ENCODE measurements at regions not wholly inside any gene's neighbourhood (a gene's known extent, or its start where the extent isn't known, plus 50 kb on each side); places are given as distances from the start of the nearest gene placed in this dataset.

GRCh38 chr18:29012364-29012763 is 835.4 kb upstream of the CDH2 start:
- no peak for DNase-seq

- DNase-seq = no peak
Measured at GRCh38 chr18:29009250-29009803, 832.4 kb upstream of the CDH2 start.

DNA sequence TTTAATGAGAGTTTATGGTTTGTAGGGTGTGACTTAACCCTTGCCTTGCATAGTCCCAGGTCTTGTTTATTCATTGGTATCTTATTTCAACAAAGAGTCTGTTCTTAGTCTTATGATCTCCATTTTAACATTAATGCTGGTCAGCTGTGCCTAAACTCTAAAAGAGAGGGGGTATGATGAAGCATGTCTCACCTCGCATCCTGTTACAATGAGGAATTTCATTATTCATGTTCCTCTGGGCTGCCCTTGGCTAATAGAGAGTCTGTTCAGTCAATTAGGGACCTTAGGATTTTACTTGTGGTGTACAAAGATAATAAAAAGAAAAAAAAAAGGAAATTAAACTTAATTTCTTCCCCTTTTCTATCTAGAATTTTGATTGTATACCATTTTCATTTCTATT is 831.9 kb upstream of the CDH2 start:
- no peak for DNase-seq

DNA sequence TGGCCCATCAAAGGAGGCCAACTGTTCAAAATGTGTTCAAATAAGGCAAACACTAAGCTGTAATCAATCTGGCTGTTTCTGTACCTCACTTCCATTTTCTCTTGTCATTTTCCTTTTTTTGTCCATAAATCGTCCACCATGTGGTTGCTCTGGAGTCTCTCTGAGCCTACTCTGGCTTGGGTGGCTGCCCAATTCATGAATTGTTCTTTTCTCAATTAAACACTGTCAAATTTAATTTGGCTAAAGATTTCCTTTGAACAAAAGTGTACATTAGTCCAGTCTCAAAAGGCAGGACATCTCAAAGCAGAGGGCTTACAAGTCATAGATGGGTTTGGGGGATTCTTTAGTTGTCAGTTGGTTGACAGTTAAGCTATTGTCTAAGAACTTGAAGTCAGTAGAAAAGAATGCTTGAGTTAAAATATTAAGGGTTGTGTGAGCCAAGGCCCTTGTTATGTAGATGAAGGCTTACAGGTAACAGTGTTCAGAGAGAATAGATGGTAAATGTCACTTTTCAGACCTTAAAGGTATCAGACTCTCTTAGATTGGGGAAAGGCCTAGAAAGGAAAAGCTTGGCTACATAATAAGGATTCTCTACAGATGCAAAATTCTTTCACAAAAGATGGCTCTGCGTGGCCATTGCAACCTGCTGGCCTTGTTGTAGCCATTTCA is 831.2 kb upstream of the CDH2 start:
- DNase-seq = no peak

GRCh38 chr18:29004921-29005320 is 828.0 kb upstream of the CDH2 start:
- DNase-seq = no peak

DNA sequence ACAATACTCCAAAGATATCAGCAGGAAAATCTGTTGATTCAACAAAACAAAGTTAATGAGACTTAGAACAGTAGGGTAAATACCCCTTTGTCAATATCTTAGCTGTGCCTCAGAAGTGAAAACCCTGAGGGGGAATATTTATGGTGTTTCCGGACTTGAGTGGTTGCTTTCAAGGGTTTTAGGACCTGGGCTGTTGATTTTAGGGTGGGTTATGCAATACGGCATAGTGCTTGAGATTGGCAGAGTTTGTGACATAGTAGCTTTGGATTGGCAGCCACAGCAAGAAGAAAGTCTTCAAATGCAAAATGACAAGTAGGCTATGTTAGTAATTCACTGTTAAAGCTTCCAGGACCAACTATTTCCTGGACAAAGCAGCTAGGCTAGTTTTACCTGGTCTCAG is 826.3 kb upstream of the CDH2 start:
- DNase-seq = no peak

DNA sequence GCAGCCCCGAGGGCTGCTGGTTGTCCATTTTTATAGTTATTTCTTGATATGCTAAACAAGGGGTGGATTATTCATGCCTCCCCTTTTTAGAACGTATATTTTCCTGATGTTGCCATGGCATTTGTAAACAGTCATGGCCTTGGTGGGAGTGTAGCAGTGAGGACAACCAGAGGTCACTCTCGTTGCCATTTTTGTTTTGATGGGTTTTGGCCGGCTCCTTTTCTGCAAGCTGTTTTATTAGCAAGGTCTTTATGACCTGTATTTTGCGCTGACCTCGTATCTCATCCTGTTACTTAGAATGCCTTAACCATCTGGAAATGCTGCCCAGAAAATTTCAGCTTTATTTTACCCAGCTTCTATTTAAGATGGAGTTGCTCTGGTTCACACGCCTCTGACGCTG is 825.8 kb upstream of the CDH2 start:
- no peak for DNase-seq

GRCh38 chr18:28999726-29000125 is 822.8 kb upstream of the CDH2 start:
- DNase-seq = no peak

DNA sequence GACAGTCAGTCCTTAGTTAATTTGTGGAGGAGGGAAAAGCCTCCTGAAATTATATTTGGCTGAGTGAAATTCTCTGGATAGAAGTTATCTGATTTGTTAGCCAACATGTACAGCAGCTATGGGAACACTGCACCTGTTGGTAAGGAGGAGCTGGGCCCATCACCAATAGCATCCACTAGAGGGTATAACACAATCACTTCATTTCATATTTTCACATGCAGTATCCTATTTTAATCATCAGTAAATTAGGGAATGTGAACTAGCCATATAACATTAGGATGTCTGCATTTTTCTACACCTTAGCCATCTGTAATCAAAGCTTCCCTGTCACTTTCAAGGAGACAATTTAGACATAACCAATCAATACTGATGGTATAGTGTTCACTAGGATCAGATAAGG is 818.4 kb upstream of the CDH2 start:
- DNase-seq = no peak

- DNase-seq = no peak
Measured at GRCh38 chr18:28984731-28985130, 807.8 kb upstream of the CDH2 start.

DNA sequence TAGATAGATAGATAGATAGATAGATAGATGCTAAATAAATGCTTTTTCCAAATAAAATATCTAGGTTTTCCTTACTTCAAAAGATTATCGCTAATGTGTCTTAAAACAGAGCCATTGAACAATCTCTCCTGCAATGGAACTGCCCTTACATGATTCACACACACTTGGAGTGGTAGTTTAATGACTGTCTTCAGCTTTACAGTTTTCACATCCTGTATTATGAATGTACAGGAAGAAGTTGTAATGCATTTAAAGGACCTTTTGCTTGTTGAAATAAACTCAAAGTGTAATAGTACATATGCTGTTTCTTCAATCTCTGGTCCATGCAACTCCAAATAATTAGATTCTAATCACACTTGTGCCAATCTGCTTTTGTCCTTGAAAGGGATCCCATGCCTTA is 797.6 kb upstream of the CDH2 start:
- no peak for DNase-seq

DNA sequence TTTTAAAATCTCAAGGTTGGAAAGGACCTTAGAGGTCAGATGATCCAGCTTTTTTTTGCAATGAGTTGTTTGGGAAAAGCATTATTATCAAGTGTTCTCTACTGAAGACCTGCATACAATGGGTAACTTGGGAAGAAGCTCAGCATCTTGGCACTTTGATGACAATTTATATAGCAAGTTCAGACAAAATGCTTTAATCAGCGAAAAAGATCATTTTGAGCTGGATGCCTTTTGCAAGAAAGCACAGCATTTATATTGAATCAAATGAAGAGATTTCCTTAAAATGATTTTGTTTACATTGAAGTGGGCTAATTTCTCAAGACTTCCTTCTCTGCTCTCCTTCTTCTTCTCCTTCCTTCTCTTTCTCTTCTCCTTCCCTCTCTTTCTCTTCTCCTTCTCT is 796.4 kb upstream of the CDH2 start:
- DNase-seq = no peak

- no peak for DNase-seq
Measured at GRCh38 chr18:28972333-28972907, 795.5 kb upstream of the CDH2 start.

DNA sequence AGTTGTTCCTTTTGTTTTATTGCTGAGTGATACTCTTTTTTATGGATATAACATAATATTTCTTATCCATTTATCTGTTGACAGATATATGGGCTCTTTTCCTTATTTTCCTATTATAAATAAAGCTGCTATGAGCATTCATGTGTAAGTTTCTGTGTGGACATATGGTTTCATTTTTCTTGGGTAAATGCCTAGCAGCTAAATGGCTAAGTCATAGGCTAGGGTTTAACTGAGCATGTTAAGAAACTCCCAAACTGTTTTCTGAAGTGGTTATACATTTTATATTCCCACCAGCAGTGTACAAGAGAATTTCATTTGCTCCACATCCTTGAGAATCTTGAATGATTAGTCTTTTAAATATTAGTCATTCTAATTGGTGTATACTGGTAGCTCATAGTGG is 786.6 kb upstream of the CDH2 start:
- DNase-seq = no peak

GRCh38 chr18:28961669-28962228 is 784.8 kb upstream of the CDH2 start:
- no peak for DNase-seq

DNA sequence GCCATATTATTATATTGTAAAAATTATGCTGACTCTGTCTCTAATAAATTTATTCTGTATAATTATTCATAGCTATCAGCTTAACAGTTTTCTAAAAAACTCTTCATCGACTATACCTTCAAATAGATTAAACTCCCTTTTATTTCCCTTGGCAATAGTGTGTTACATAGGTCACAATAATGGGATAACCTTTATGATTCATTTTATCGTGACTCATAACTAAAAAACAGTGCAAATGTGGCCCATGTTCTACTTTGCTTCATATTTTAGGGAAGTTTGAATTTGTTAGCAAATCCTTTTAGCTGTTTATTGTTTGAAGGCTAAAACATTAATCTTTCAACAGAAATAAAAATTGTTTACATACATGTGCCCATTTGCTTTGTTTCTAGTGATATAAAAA is 783.2 kb upstream of the CDH2 start:
- no peak for DNase-seq

GRCh38 chr18:28952339-28952738 is 775.4 kb upstream of the CDH2 start:
- no peak for DNase-seq

DNA sequence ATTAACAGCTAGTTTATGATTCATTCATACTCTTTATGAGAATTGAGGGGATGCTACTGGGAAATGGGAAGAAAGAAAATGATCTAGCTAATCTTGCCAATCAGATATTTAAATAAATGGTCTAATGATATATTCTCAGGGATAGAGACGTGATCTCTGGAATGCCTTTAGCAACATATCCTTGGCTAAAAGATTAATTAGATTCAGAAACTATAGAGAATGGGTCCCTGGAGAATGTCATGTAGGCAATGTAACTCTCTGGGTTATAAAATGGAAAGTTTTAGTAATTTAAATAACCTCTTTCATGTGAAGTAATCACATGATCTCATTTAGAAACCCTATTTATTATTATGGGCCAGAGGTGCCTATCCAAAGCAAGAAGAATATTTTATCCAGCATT is 771.0 kb upstream of the CDH2 start:
- no peak for DNase-seq

GRCh38 chr18:28946471-28946870 is 769.5 kb upstream of the CDH2 start:
- no peak for DNase-seq

DNA sequence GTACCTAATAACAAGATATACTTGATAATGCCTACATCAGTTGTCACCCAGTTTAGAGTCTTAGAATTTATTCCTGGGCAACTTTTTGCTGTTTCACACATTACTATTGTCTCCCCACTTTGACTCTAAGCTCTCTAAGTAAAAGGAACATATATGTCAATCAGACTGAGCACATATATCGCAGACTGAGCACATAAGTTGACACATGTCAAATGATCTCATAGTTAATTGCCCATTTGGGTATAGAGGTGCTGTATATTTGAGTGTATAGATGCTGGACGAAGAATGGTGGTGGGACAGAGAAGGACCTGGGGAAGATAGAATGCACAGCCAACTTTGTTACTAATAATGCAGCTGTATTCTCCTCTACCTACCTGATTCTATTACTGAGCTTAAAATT is 746.0 kb upstream of the CDH2 start:
- DNase-seq = no peak

DNA sequence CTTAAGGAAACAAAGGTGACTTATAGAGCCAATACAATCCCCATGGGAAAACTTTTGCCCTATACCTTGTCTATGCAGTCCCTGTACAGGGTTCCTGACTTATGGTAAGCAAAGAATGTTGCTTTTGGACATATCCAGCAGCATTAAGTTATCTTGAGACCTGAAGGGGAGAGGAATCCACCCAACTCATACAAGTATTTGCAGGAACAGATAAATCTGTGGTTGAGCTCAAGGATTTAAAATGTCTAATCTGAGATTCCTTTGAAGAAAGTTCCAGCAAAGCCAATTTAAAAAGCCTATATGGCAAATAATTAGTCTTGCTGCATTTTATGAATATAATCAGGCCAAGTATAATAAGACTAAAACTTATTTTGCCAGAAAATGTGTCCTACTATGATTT is 739.5 kb upstream of the CDH2 start:
- no peak for DNase-seq

GRCh38 chr18:28905509-28905908 is 728.6 kb upstream of the CDH2 start:
- DNase-seq = no peak

GRCh38 chr18:28904789-28905364 is 727.9 kb upstream of the CDH2 start:
- no peak for DNase-seq

DNA sequence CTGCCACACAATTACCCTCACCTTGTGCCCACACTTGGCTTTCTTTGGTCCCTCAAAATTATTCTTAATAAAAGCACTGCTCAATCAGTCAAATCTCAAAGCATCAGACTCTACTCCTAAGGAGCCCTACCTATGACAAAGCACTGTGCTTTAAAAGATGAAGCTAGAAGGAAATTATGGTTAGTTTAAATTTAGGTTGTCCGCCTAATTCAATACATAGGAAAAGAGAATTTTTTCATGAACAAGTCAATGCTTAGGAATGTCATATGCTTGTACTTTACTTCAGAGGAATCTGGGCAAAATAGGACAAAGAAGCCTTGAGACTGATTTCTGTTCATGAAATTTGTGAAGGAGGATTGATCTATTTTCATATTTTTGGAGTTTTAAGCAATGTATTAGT is 726.4 kb upstream of the CDH2 start:
- DNase-seq = no peak
